OCI-LY1 (cell line): ENCODE measurements at regions not wholly inside any gene's neighbourhood (a gene's known extent, or its start where the extent isn't known, plus 50 kb on each side); places are given as distances from the start of the nearest gene placed in this dataset.

Source experiments
- H2AFZ ChIP-seq: fragments of 200-600 bp; sonication (generic), shearing (Covaris generic); 2 replicates; pipeline ENCODE4 v1.6.0; 2014; ENCODE audit warnings: antibody characterized with exemption, mild to moderate bottlenecking, low read length
- H3F3A ChIP-seq: fragments of 200-600 bp; sonication (generic), shearing (Covaris generic); 2 replicates; pipeline ENCODE4 v1.6.0; 2014; ENCODE audit warnings: mild to moderate bottlenecking, antibody characterized with exemption, low read length, moderate library complexity; ENCODE audit not compliant: insufficient read depth
- H3K27ac ChIP-seq: fragments of 200-600 bp; sonication (generic); 2 replicates; pipeline ENCODE4 v1.5.1; 2014; ENCODE audit warnings: low read length, mixed run types, mild to moderate bottlenecking, low read depth; ENCODE audit not compliant: poor library complexity, severe bottlenecking
- H3K27me3 ChIP-seq: fragments of 200-600 bp; sonication (generic); 2 replicates; pipeline ENCODE4 v1.6.0; 2014; ENCODE audit warnings: antibody characterized with exemption, mild to moderate bottlenecking, low read length, moderate library complexity; ENCODE audit not compliant: insufficient read depth
- H3K36me3 ChIP-seq: fragments of 200-600 bp; sonication (generic); 2 replicates; pipeline ENCODE4 v1.6.1; 2014; ENCODE audit warnings: mild to moderate bottlenecking, antibody characterized with exemption, low read length, moderate library complexity, mixed read lengths; ENCODE audit not compliant: insufficient read depth
- H3K4me1 ChIP-seq: fragments of 200-600 bp; sonication (generic); 2 replicates; pipeline ENCODE4 v1.5.1; 2014; ENCODE audit warnings: mild to moderate bottlenecking, low read length, moderate library complexity; ENCODE audit not compliant: insufficient read depth, severe bottlenecking
- H3K4me2 ChIP-seq: fragments of 200-600 bp; sonication (generic), shearing (Covaris generic); 2 replicates; pipeline ENCODE4 v1.6.1; 2014; ENCODE audit warnings: low read length
- H3K4me3 ChIP-seq: fragments of 200-600 bp; sonication (generic); 2 replicates; pipeline ENCODE4 v1.5.1; 2014; ENCODE audit warnings: low read length, low read depth, mild to moderate bottlenecking, mixed read lengths; ENCODE audit not compliant: poor library complexity, severe bottlenecking
- H3K79me2 ChIP-seq: fragments of 200-600 bp; shearing (Covaris generic); 2 replicates; pipeline ENCODE4 v1.6.1; 2016; ENCODE audit warnings: mixed run types, low read length, mixed read lengths; ENCODE audit not compliant: insufficient read depth
- H3K9ac ChIP-seq: fragments of 200-600 bp; sonication (generic), shearing (Covaris generic); 2 replicates; pipeline ENCODE4 v1.6.1; 2014; ENCODE audit warnings: mild to moderate bottlenecking, low read length, mixed read lengths
- H3K9me2 ChIP-seq: fragments of 200-600 bp; sonication (generic), shearing (Covaris generic); 2 replicates; pipeline ENCODE4 v1.6.1; 2014; ENCODE audit warnings: low read depth, mild to moderate bottlenecking, low read length, mixed read lengths
- H3K9me3 ChIP-seq: fragments of 200-600 bp; shearing (Covaris generic); 2 replicates; pipeline ENCODE4 v1.6.1; 2014; ENCODE audit warnings: low read length, mixed read lengths
- H4K20me1 ChIP-seq: fragments of 200-600 bp; sonication (generic), shearing (Covaris generic); 2 replicates; pipeline ENCODE4 v1.6.0; 2016; ENCODE audit warnings: mild to moderate bottlenecking, low read length; ENCODE audit not compliant: insufficient read depth
- CTCF ChIP-seq: fragments of 200-600 bp; sonication (generic), shearing (Covaris generic); IDR thresholded peaks from 2 replicates; pipeline ENCODE4 v1.5.1; 2017; ENCODE audit warnings: mild to moderate bottlenecking, antibody characterized with exemption, low read length, moderate library complexity, mixed read lengths
- EZH2 ChIP-seq: fragments of 200-600 bp; sonication (generic), shearing (Covaris generic); IDR thresholded peaks from 2 replicates; pipeline ENCODE4 v1.8.0; 2017; ENCODE audit warnings: borderline replicate concordance, mixed run types, mild to moderate bottlenecking, antibody characterized with exemption, low read length, moderate library complexity, mixed read lengths

- Histone ChIP-seq H3K9me3 (no peaks in the 10 kb centered on the region), H3K9me2 (no peaks in the 10 kb centered on the region), H3K27ac (no peak overlapping the region), H3K4me1 (no peaks in the 10 kb centered on the region), H3K4me3 (no peak overlapping the region), H3K79me2 (no peaks in the 10 kb centered on the region), H2AFZ (no peak overlapping the region), H3K9ac (no peak overlapping the region), H3K27me3 (no peaks in the 10 kb centered on the region), H3F3A (no peaks in the 10 kb centered on the region), H3K4me2 (no peak overlapping the region), H4K20me1 (no peaks in the 10 kb centered on the region), H3K36me3 (no peaks in the 10 kb centered on the region)
- no peak for TF ChIP-seq CTCF
Observed at GRCh38 chr20:6245436-6245835, 122.6 kb upstream of the FERMT1 start.

DNA sequence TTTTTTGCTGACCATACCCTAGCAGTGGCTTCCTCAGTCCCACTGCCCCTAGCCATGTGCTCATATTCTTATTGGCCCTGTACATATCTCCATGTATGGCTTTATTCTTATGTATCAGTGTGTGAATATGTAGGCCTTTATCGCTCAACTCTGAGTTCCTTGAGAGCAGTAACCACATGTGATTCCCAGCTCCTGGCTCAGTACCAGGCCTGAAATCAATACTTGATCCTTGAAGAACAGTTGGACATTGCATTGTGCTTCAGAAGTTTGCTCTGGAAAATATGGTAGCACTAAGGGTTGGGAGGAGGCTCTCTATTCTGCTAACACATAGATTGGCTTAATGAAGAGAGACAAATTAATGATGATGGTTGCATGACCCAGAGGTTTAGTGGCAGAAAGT is 118.8 kb upstream of the FERMT1 start:
- no peaks in the 10 kb centered on the region for H3K9me3 ChIP-seq
- H2AFZ ChIP-seq, result no peak overlapping the region
- H3F3A ChIP-seq, result no peaks in the 10 kb centered on the region
- H3K27me3 ChIP-seq, result no peaks in the 10 kb centered on the region
- H3K9ac ChIP-seq, result no peak overlapping the region
- TF ChIP-seq EZH2, result no peak
- no peak for TF ChIP-seq CTCF
- H3K36me3 ChIP-seq, result no peaks in the 10 kb centered on the region
- H4K20me1 ChIP-seq, result no peaks in the 10 kb centered on the region
- H3K27ac ChIP-seq, result no peak overlapping the region
- H3K4me1 ChIP-seq, result no peaks in the 10 kb centered on the region
- H3K79me2 ChIP-seq, result no peaks in the 10 kb centered on the region
- H3K9me2 ChIP-seq, result no peaks in the 10 kb centered on the region
- H3K4me2 ChIP-seq, result no peak overlapping the region
- H3K4me3 ChIP-seq, result no peak overlapping the region

DNA sequence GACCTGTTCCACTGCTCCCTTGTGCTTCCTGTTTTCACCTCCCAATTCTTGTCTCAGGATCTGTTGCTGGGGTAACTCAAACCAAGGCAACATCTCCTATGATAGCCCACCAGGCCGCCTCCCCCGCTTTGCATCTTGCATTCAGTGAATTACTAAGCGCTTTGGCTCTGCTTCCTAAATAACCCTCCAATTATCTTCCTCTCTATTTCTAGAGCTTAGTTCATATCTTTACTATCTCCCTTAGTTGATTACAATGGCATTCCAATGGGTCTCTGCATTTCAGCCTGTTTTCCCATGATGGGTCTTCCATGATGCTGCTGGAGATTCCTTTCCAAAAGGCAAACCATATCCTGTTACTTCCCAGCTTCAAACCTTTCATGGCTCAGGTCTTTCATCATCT is 117.2 kb upstream of the FERMT1 start:
- no peak overlapping the region for H3K27ac ChIP-seq
- H3K27me3 ChIP-seq, result no peaks in the 10 kb centered on the region
- no peaks in the 10 kb centered on the region for H3K79me2 ChIP-seq
- H2AFZ ChIP-seq, result no peak overlapping the region
- no peaks in the 10 kb centered on the region for H3K9me3 ChIP-seq
- H3K4me2 ChIP-seq, result no peak overlapping the region
- H3K9me2 ChIP-seq, result no peaks in the 10 kb centered on the region
- H3K4me1 ChIP-seq, result no peaks in the 10 kb centered on the region
- TF ChIP-seq EZH2, result no peak
- no peak overlapping the region for H3K9ac ChIP-seq
- H3K4me3 ChIP-seq, result no peak overlapping the region
- H4K20me1 ChIP-seq, result no peaks in the 10 kb centered on the region
- H3K36me3 ChIP-seq, result no peaks in the 10 kb centered on the region
- no peaks in the 10 kb centered on the region for H3F3A ChIP-seq

DNA sequence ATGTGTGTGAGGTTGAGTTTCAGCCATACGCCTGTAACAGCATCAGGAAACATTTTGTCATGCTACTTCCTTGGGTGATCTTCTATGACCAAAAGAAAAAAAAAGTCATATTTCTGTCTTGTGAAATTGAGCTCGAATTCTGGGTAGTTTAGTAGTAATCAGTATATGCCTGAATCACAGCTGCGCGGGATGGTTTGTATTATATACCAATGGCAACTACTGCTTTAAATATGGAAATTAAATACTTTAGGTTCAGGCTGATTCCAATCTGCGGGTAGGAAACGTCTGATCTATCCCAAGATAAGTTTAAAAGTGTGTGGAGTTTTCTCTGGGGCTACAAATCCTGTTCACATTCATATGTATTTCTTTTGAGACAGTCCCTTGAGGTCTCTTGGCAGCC is 115.6 kb upstream of the FERMT1 start:
- H3K4me1 ChIP-seq, result no peaks in the 10 kb centered on the region
- H3K4me2 ChIP-seq, result no peak overlapping the region
- no peak overlapping the region for H3K9ac ChIP-seq
- TF ChIP-seq CTCF (no peak), EZH2 (no peak)
- no peaks in the 10 kb centered on the region for H3K9me2 ChIP-seq
- H3K79me2 ChIP-seq, result no peaks in the 10 kb centered on the region
- no peaks in the 10 kb centered on the region for H3K27me3 ChIP-seq
- no peak overlapping the region for H3K27ac ChIP-seq
- no peaks in the 10 kb centered on the region for H4K20me1 ChIP-seq
- H3K9me3 ChIP-seq, result no peaks in the 10 kb centered on the region
- no peak overlapping the region for H3K4me3 ChIP-seq
- no peaks in the 10 kb centered on the region for H3K36me3 ChIP-seq
- H3F3A ChIP-seq, result no peaks in the 10 kb centered on the region
- H2AFZ ChIP-seq, result no peak overlapping the region
